GM12878 (cell line): ENCODE measurements at regions not wholly inside any gene's neighbourhood (a gene's known extent, or its start where the extent isn't known, plus 50 kb on each side); places are given as distances from the start of the nearest gene placed in this dataset.
"Not testable (repeated sequence)": the region's sequence is repeated elsewhere in the genome, so short reads cannot be mapped to it uniquely, and the experiment has no call there.

ENCODE experiments used
- ATAC-seq: fragments of 200-7000 bp; cut with Tn5 transposase; 3 replicates; pipeline ENCODE4 v1.9.1; 2020; ENCODE audit warnings: mild to moderate bottlenecking, moderate library complexity
- BruUV-seq: library from RNA; stranded (reverse); fragments of 400-500 nt; replicated peaks from 2 replicates; lab custom pipeline; 2021; lab: Mats Ljungman, UMichigan
- CTCF ChIA-PET: fragments of 300-600 bp; sonication (Branson Sonifier 250); formaldehyde crosslinking; extraction: SDS; loops from one replicate; lab custom pipeline; 2021; ENCODE audit warnings: inconsistent platforms; lab: Yijun Ruan, JAX
- POLR2A ChIA-PET: fragments of 350-600 bp; formaldehyde crosslinking; extraction: SDS; loops from one replicate; lab custom pipeline; 2021; ENCODE audit warnings: inconsistent platforms; lab: Charles Lee
- RAD21 ChIA-PET: fragments of 300-600 bp; sonication (Branson Sonifier 250); formaldehyde crosslinking; loops from one replicate; lab custom pipeline; 2023; ENCODE audit warnings: antibody characterized with exemption; ENCODE audit not compliant: unreplicated experiment; lab: Charles Lee
- SMC1A ChIA-PET: fragments of 300-600 bp; sonication (Branson Sonifier 250); formaldehyde crosslinking; loops from one replicate; lab custom pipeline; 2023; ENCODE audit not compliant: unreplicated experiment, uncharacterized antibody; lab: Charles Lee
- DNase-seq: peaks from one replicate; pipeline ENCODE4 v3.0.0-alpha.2; 2011; ENCODE audit warnings: low read depth, low spot score
- FAIRE-seq: peaks from 3 replicates; lab custom pipeline; 2011; peaks lifted over from hg19 to GRCh38; lab: Jason Lieb, UNC
- H2AFZ ChIP-seq: 2 replicates; pipeline ENCODE4 v1.6.0; 2011; ENCODE audit warnings: low read depth, low read length, control low read depth; ENCODE audit not compliant: control insufficient read depth
- H3K27ac ChIP-seq: 2 replicates; pipeline ENCODE4 v1.5.1; 2011; ENCODE audit warnings: control low read depth; ENCODE audit not compliant: control insufficient read depth, insufficient read depth
- H3K27me3 ChIP-seq, 2 experiments: replicated peaks in 1 of 2; 2 replicates each; pipeline versions ENCODE4 v1.6.0 to v1.6.1; 2011; ENCODE audit warnings: low read length in 1 of 2; ENCODE audit not compliant: control insufficient read depth in 2 of 2, insufficient read depth in 2 of 2
- H3K36me3 ChIP-seq, 2 experiments: 2 replicates each; pipeline ENCODE4 v1.5.1; 2011; ENCODE audit warnings: low read length in 1 of 2; ENCODE audit not compliant: control insufficient read depth in 2 of 2, insufficient read depth in 2 of 2
- H3K4me1 ChIP-seq: 2 replicates; pipeline ENCODE4 v1.6.1; 2011; ENCODE audit warnings: mild to moderate bottlenecking, low read length, moderate library complexity, mixed read lengths; ENCODE audit not compliant: control insufficient read depth, insufficient read depth
- H3K4me2 ChIP-seq: 2 replicates; pipeline ENCODE4 v1.6.0; 2011; ENCODE audit warnings: control low read depth; ENCODE audit not compliant: control insufficient read depth, insufficient read depth
- H3K4me3 ChIP-seq: fragments of 200-600 bp; sonication (generic); 2 replicates; pipeline ENCODE4 v1.5.1; 2016
- H3K79me2 ChIP-seq: 2 replicates; pipeline ENCODE4 v1.6.0; 2011; ENCODE audit warnings: low read length; ENCODE audit not compliant: control insufficient read depth, insufficient read depth
- H3K9ac ChIP-seq: 2 replicates; pipeline ENCODE4 v1.8.0; 2011; ENCODE audit warnings: low read length, control low read depth, mixed read lengths; ENCODE audit not compliant: control insufficient read depth, insufficient read depth
- H3K9me3 ChIP-seq: replicated peaks from 3 replicates; pipeline ENCODE4 v1.5.1; 2011; ENCODE audit warnings: mild to moderate bottlenecking, low read length; ENCODE audit not compliant: control insufficient read depth, insufficient read depth
- H4K20me1 ChIP-seq: 2 replicates; pipeline ENCODE4 v1.6.0; 2011; ENCODE audit not compliant: control insufficient read depth, insufficient read depth
- IKZF2 ChIP-seq, 2 experiments: fragments of 450-650 bp; IDR thresholded peaks; 2 replicates each; pipeline ENCODE4 v1.6.1; 2017; ENCODE audit warnings: mild to moderate bottlenecking in 2 of 2, moderate library complexity in 2 of 2
- MTA2 ChIP-seq: fragments of 450-650 bp; IDR thresholded peaks from 2 replicates; pipeline ENCODE4 v1.6.1; 2016; ENCODE audit warnings: low read depth, mild to moderate bottlenecking, moderate library complexity
- WGBS: methylation state at CpG from one replicate; pipeline ENCODE4 v1.1.6; 2016; ENCODE audit warnings: low lambda C conversion rate; ENCODE audit not compliant: insufficient replicate concordance, insufficient coverage; ENCODE audit errors: missing lambda C conversion rate; 5-methylcytosine and 5-hydroxymethylcytosine counted together
- in situ Hi-C: fragments of 300-500 bp; cut with MboI; formaldehyde crosslinking; loops from 9 replicates; pipeline ENCODE4 v1.14.3; 2018; ENCODE audit warnings: mixed read lengths
- intact Hi-C: fragments of 100-400 bp; cut with micrococcal nuclease; formaldehyde crosslinking; loops from one replicate; pipeline ENCODE4 v1.14.2; 2022; ENCODE audit not compliant: unreplicated experiment

- H3K79me2 ChIP-seq, ATAC-seq, H3K27ac ChIP-seq, FAIRE-seq, BruUV-seq, DNase-seq, H3K4me3 ChIP-seq, H3K36me3 ChIP-seq, POLR2A ChIA-PET, H4K20me1 ChIP-seq, SMC1A ChIA-PET, H2AFZ ChIP-seq, H3K9me3 ChIP-seq, in situ Hi-C loops, H3K9ac ChIP-seq, RAD21 ChIA-PET, H3K27me3 ChIP-seq, H3K4me2 ChIP-seq, H3K4me1 ChIP-seq: not testable (repeated sequence)
- intact Hi-C loops, result loop anchor here (5.0 kb wide), 1 partner anchor 213 kb away; no protein-coding TSS in a partner anchor
- WGBS, result 82% methylated on average over 44 of the region's 54 CpGs
- CTCF ChIA-PET, result interaction anchor here (0.8 kb wide), 1 partner anchor 12 kb away, joined by 3 read pairs; no protein-coding TSS in a partner anchor
These were observed 141.1 kb downstream of the SLCO4C1 start for GRCh38 chr5:102154791-102155605.

GRCh38 chr5:102154291-102154690, 141.8 kb downstream of the SLCO4C1 start:
- SMC1A ChIA-PET, result interaction anchor here (0.8 kb wide), 1 partner anchor 212 kb away, joined by 4 read pairs; no protein-coding TSS in a partner anchor
- no peak for DNase-seq
- Histone ChIP-seq H3K4me3 (no peak overlapping the region), H3K9me3 (no peaks in the 10 kb centered on the region), H3K4me1 (no peaks in the 10 kb centered on the region), H3K79me2 (no peaks in the 10 kb centered on the region), H4K20me1 (no peaks in the 10 kb centered on the region)
- CTCF ChIA-PET, result interaction anchor here (0.6 to 0.8 kb wide), 2 partner anchors 10 to 70 kb away, joined by 3 read pairs; no protein-coding TSS in a partner anchor
- intact Hi-C loops, result loop anchor here (5.0 kb wide), 1 partner anchor 212 kb away; no protein-coding TSS in a partner anchor
- in situ Hi-C loops, result no loop called here
- TF ChIP-seq IKZF2 (IDR thresholded peaks at IDR 0.05) (no peak), MTA2 (no peak)
- TF ChIP-seq, all 136 proteins: peak for 0
- Histone ChIP-seq H2AFZ (no peak overlapping the region), H3K9ac (no peak overlapping the region), H3K4me2 (no peak overlapping the region), H3K36me3 (no peaks in the 10 kb centered on the region), H3K27me3 (no peaks in the 10 kb centered on the region), H3K27ac (no peak overlapping the region)
- BruUV-seq, result no TSS peak
- FAIRE-seq, result no peak
- 96% methylated on average over 2 of the region's 2 CpGs for WGBS
- POLR2A ChIA-PET, result no interaction called here
- ATAC-seq, result no peak
- RAD21 ChIA-PET, result no interaction called here
